Stimulated activated naive CD4-positive, alpha-beta T cell treated with Interleukin-2 at 50 U/mL for 16 hours (primary cell): ENCODE measurements at regions not wholly inside any gene's neighbourhood (a gene's known extent, or its start where the extent isn't known, plus 50 kb on each side); places are given as distances from the start of the nearest gene placed in this dataset.
"Not testable (repeated sequence)": the region's sequence is repeated elsewhere in the genome, so short reads cannot be mapped to it uniquely, and the experiment has no call there.

Source experiments
- DNase-seq: peaks from one replicate; lab custom pipeline; 2025; lab: John Stamatoyannopoulos, UW

DNA sequence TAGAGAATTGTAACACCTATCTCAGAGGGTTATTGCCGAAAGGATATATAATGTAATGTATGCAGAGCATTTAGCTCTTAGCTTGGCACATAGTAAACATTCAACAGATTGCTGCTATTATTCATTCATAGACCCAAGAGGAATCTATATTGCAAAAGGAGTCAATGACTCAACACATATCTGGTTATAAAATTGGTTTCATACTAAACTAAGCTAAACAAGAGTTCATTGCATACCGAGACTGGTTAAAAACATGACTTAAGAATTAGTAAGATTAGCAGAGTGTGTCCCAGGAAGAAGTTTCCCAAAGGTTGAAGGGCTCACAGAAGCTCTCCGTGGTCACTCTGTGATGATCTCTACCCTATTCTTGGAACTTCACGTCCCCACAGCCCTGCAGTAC lies 339.6 kb upstream of the CCNH start:
- DNase-seq: no peak

- no peak for DNase-seq
Observed at GRCh38 chr5:87751824-87752223, 339.1 kb upstream of the CCNH start.

- DNase-seq: no peak
Observed at GRCh38 chr5:87746891-87747377, 334.2 kb upstream of the CCNH start.

DNA sequence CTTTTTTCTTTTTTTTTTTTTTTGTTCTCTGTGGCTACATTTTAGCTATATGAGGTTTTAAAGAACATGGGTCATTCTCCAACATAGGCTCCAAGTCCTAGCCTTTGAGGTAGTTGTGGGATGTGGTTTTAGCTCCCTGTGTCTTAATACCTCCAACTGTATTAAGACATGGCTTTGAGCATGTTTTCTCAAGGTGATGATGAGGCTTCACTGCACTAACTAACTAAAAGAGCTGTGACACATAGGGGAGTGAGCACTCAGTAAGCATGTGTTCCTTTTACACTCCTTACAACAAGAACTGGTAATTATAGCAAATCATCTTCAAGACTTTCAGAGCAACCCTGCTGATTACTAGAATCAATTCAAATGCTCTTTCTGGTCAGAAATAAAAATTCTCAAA lies 333.6 kb upstream of the CCNH start:
- DNase-seq: no peak

GRCh38 chr5:87741881-87742280 lies 329.2 kb upstream of the CCNH start:
- no peak for DNase-seq

- no peak for DNase-seq
Observed at GRCh38 chr5:87735923-87736322, 323.2 kb upstream of the CCNH start.

GRCh38 chr5:87733897-87734296 lies 321.2 kb upstream of the CCNH start:
- no peak for DNase-seq

GRCh38 chr5:87732875-87733768 lies 320.4 kb upstream of the CCNH start:
- no peak for DNase-seq

GRCh38 chr5:87729781-87730180 lies 317.1 kb upstream of the CCNH start:
- no peak for DNase-seq

DNA sequence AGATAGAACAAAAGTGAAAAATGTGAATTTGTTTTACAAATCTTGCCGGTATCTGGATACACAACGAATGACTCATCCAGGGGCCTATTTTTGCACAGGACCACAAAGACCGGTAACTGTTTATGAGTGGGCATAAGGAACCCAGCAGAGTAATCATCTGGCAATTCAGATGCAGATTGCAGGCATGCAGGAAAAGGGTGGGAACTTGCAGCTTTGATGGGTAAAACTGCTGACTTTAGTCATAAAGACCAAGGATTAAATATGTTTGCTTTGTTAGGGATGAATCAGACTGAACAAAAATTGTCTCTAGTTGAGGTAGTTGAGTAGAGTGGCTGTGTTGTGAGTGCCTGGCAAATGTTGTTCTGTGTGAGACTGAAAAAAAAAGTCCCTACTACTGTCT lies 309.6 kb upstream of the CCNH start:
- DNase-seq: no peak

DNA sequence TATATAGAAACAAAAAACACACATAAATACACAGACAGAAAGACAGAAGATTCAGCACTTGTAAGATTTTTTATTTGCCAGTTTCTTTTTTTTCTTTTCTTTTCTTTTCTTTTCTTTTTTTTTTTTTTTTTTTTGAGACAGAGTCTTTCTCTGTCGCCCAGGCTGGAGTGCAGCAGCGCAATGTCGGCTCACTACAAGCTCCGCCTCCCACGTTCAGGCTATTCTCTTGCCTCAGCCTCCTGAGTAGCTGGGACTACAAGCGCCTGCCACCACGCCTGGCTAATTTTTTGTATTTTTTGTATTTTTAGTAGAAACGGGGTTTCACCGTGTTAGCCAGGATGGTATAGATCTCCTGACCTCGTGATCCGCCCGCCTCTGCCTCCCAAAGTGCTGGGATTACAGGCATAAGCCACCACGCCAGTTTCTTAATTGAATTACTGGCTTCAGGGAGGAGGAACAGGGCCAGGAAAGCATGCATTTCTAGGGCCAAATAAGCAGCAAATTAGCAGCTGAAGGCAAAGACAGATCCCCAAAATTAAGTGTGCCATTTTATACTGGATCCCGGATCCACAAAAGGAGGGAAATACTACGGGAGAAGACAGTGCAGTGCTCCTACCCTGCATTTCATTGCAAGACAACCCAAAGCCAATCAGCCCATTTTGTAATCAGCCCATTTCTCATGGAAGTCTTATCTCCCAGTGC lies 305.6 kb upstream of the CCNH start:
- not testable (repeated sequence) for DNase-seq

DNA sequence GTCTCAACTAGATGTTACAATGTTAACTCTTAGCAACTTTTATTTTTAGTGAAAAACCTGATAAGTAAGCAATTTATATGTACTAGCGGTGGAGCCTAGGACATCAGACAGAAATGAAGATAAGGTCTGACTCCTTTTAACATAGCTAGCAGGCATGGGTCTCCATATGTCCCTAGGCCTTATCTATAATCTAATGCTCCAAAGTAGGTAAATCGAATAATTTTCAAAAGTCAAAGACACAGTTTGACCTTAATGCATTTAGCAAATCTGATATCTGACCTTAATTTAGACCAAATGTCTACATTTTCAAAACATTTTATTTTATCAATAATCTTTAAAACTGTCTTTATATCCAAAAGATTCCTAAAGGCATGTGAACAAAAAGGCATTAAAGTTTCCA lies 305.0 kb upstream of the CCNH start:
- no peak for DNase-seq

DNA sequence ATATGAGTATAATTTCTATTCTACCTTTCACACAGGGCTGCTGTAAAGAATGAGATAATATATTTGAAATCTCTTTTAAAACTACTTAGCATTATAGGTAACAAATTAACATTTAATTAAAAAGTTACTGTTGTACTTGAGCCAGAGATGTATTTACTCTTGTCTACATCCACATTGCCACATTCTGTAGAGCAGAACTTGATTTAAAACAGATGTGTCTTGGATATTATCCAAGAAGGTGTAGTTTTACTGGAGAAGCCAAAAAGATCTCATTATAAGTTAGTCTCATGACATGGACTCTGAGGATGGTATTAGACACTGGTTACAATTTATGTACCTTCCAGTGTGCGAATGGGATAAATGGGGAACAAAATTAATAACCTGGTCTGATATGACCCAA lies 293.1 kb upstream of the CCNH start:
- DNase-seq: no peak

- DNase-seq: no peak
Observed at GRCh38 chr5:87686975-87687374, 274.2 kb upstream of the CCNH start.

DNA sequence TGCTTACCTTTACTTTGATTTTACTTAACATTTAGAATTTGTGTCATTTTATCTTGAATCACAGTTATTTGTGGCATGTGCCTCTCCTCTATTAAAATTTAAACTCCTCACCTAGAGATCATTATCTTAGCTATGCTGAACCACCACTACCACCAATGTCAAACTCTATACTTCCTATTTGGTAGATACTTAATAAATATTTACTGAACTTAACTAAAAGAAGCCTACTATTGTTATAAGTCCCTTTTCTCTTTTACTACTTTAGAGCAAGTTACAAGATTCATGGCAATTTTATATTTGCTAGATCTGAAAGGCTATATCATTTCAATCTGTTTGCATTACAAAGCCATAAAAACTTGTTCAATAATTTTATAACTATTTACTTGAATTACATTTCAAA lies 273.3 kb upstream of the CCNH start:
- DNase-seq: no peak

- DNase-seq: no peak
Observed at GRCh38 chr5:87674235-87674634, 261.5 kb upstream of the CCNH start.

DNA sequence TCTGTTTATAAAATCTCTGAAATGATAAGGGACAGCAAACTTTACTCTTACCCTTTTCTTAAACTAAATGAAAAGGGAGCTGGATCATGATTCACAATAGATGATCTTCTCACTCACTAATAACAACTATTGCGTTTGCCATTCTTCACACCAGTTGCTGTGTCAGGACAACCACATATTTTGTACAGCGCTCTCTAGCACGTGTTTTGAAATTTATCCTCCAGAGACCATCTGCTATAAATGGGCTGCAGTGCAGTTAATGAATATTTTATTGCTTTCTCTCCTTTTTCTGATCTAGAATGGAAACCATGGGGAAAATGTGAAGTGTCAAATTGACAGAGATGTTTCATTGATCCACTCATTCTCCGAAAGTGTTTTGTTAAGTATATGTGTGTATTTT lies 258.4 kb upstream of the CCNH start:
- DNase-seq: no peak

- no peak for DNase-seq
Observed at GRCh38 chr5:87665166-87665565, 252.4 kb upstream of the CCNH start.

DNA sequence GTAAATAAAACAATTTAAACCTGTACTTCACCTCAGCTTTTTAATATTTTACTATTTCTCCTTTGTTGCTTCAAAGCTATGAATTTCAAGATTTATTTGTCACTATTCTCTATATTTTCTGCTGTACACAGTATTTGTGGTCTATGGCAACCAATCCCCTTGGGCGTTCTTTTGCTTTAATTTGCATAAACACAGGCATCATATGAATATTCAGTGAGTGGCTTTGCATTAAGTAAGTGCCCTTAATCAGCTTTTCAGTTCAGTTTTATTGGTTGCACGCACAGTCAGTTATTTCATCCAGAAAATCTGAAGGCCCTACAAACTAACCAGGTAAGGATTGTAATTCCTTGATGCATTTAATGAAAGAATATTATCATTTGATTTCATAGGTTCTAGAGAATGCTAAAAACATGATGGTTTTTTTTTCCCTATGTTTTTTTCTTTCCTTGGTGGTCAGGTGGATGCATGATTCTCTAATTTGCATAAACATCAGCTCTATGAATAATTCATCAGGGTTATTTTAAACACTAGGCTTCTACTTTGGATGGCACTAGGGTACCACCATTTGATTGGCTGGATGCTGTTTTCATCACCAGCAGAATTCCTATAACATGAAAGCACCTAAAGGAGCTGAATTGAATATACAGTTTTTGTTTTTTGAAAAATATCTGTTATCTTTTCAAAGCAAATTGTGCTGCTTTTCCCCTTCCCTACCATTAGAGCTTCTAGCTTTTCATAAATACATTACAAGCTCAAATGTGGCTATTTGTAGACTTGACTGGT lies 249.2 kb upstream of the CCNH start:
- no peak for DNase-seq

GRCh38 chr5:87653242-87653641 lies 240.5 kb upstream of the CCNH start:
- DNase-seq: no peak

DNA sequence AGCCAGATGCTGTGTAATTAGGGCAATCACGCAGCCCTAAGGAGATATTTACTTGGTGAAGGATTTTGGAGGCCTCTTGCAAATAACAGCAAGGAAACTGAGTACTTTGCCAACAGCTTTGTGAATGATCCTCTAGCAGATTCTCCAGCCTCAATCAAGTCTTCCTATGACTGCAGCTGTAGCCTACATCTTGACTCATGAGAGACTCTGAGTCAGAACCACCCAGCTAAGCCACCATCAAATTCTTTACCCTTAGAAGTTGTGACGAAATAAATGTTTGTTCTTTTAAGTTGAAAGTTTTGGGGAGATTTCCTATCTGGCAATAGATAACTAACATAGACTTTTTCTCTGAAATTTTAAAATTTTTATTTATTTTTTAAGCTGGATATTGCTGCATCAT lies 237.6 kb upstream of the CCNH start:
- no peak for DNase-seq

DNA sequence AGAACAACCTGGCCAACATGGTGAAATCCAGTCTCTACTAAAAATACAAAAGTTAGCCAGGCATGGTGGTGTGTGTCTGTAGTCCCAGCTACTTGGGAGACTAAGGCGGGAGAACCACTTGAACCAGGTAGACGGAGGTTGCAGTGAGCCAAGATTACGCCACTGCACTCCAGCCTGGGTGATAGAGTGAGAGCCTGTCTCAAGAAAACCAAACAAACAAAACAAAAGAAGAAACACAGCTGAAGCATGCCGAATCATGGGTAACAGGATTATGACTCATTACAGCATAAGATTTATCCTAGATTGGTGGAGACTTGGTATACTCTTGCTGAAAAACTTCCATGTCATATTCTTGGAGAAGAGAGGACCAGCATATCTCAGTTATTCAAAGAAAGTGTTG lies 236.7 kb upstream of the CCNH start:
- DNase-seq: no peak

- no peak for DNase-seq
Observed at GRCh38 chr5:87645224-87645623, 232.5 kb upstream of the CCNH start.
